Stomach (tissue), 8 donors: ENCODE measurements at regions not wholly inside any gene's neighbourhood (a gene's known extent, or its start where the extent isn't known, plus 50 kb on each side); places are given as distances from the start of the nearest gene placed in this dataset.

ENCODE experiments used
- DNase-seq, 2 donors: peaks; one replicate each; pipeline versions ENCODE4 v3.0.0 to v3.0.0-alpha.2; 2013 to 2019
- H3K27ac ChIP-seq, 5 donors: fragments of 200-600 bp in 4 of 5; sonication (generic) in 4 of 5; one replicate each; pipeline ENCODE4 v1.5.1; 2013 to 2019; ENCODE audit warnings: mild to moderate bottlenecking in 1 of 5, moderate library complexity in 1 of 5
- H3K27me3 ChIP-seq, 3 donors: fragments of 200-600 bp; sonication (generic); one replicate each; pipeline ENCODE4 v1.5.1; 2017 to 2019; ENCODE audit warnings: mixed run types in 1 of 3
- H3K36me3 ChIP-seq, 4 donors: fragments of 200-600 bp; sonication (generic); 1 replicate in 3 of 4; 2 replicates in 1 of 4; pipeline ENCODE4 v1.5.1; 2016 to 2019
- H3K4me1 ChIP-seq, 4 donors: fragments of 200-600 bp; sonication (generic); one replicate each; pipeline ENCODE4 v1.5.1; 2016 to 2019
- H3K4me3 ChIP-seq, 4 donors: fragments of 200-600 bp; sonication (generic) in 3 of 4; one replicate each; pipeline ENCODE4 v1.5.1; 2016 to 2019; ENCODE audit warnings: mild to moderate bottlenecking in 1 of 4
- H3K9me3 ChIP-seq, 4 donors: fragments of 200-600 bp; sonication (generic); one replicate each; pipeline ENCODE4 v1.5.1; 2016 to 2019
- EP300 ChIP-seq: sonication (generic); formaldehyde crosslinking; IDR thresholded peaks from one replicate; pipeline ENCODE4 v1.6.1; 2017; ENCODE audit warnings: antibody characterized with exemption
- POLR2A ChIP-seq, 4 donors: fragments of 450-650 bp; IDR thresholded peaks; one replicate each; pipeline ENCODE4 v1.6.1; 2016; ENCODE audit warnings: antibody characterized with exemption in 4 of 4, control low read depth in 2 of 4, mild to moderate bottlenecking in 1 of 4, moderate library complexity in 1 of 4
- POLR2AphosphoS5 ChIP-seq, 3 donors: sonication (generic); formaldehyde crosslinking; IDR thresholded peaks; one replicate each; pipeline ENCODE4 v1.6.1; 2016; ENCODE audit warnings: antibody characterized with exemption in 3 of 3
- WGBS, 5 donors: extraction: QIAGEN DNeasy Blood & Tissue Kit in 3 of 5; methylation state at CpG; one replicate each; pipeline versions ENCODE4 v1.1.5 to v1.1.7; 2013 to 2018; 5-methylcytosine and 5-hydroxymethylcytosine counted together
- intact Hi-C: fragments of 100-400 bp; cut with DNase I; formaldehyde crosslinking; loops from one replicate; pipeline ENCODE4 v1.15.1; 2023; ENCODE audit warnings: low total_unique reads
- TF ChIP-seq, protein P1 (sequence below), 7 experiments: fragments of 450-650 bp in 4 of 7; fragments of 200-600 bp in 3 of 7; sonication (generic) in 3 of 7; IDR thresholded peaks; one replicate each; pipeline ENCODE4 v1.5.1; 2016 to 2019; ENCODE audit warnings: antibody characterized with exemption in 7 of 7, control low read depth in 2 of 7, mild to moderate bottlenecking in 1 of 7
- donor health status: healthy with polysubstance abuse.
- donor health status: Bipolar disorder and iron deficiency.
- donor health status: healthy.

- Histone ChIP-seq H3K4me1 (no peaks in the 10 kb centered on the region), H3K4me3 (no peak overlapping the region), H3K9me3 (no peaks in the 10 kb centered on the region), H3K36me3 (no peaks in the 10 kb centered on the region), H3K27ac (no peak overlapping the region), H3K27me3 (no peaks in the 10 kb centered on the region)
- WGBS, 5 donors = 23 to 52% (median 31%) methylated on average over 2 of the region's 2 CpGs
- DNase-seq = no peak
- TF ChIP-seq POLR2A (IDR thresholded peaks at IDR 0.05) = no peak
- no peak for TF ChIP-seq POLR2AphosphoS5 (IDR thresholded peaks at IDR 0.05)
- TF ChIP-seq, protein P1, sequence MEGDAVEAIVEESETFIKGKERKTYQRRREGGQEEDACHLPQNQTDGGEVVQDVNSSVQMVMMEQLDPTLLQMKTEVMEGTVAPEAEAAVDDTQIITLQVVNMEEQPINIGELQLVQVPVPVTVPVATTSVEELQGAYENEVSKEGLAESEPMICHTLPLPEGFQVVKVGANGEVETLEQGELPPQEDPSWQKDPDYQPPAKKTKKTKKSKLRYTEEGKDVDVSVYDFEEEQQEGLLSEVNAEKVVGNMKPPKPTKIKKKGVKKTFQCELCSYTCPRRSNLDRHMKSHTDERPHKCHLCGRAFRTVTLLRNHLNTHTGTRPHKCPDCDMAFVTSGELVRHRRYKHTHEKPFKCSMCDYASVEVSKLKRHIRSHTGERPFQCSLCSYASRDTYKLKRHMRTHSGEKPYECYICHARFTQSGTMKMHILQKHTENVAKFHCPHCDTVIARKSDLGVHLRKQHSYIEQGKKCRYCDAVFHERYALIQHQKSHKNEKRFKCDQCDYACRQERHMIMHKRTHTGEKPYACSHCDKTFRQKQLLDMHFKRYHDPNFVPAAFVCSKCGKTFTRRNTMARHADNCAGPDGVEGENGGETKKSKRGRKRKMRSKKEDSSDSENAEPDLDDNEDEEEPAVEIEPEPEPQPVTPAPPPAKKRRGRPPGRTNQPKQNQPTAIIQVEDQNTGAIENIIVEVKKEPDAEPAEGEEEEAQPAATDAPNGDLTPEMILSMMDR (IDR thresholded peaks at IDR 0.05) = no peak
- TF ChIP-seq EP300 = no peak
- intact Hi-C loops = no loop called here
These were observed 2155.1 kb upstream of the AGA start for GRCh38 chr4:179597301-179597700.

GRCh38 chr4:179601671-179602070, 2159.4 kb upstream of the AGA start:
- TF ChIP-seq, protein P1 (IDR thresholded peaks at IDR 0.05) = no peak
- no peak for TF ChIP-seq POLR2AphosphoS5 (IDR thresholded peaks at IDR 0.05)
- no peak for TF ChIP-seq POLR2A (IDR thresholded peaks at IDR 0.05)
- TF ChIP-seq EP300 = no peak
- Histone ChIP-seq H3K4me3 (no peak overlapping the region), H3K9me3 (no peaks in the 10 kb centered on the region), H3K27ac (no peak overlapping the region), H3K36me3 (no peaks in the 10 kb centered on the region), H3K4me1 (no peaks in the 10 kb centered on the region), H3K27me3 (no peaks in the 10 kb centered on the region)
- intact Hi-C loops = no loop called here
- WGBS, 5 donors = 32 to 55% (median 40%) methylated on average over 2 of the region's 2 CpGs
- no peak for DNase-seq

GRCh38 chr4:179605196-179605595, 2163.0 kb upstream of the AGA start:
- intact Hi-C loops = no loop called here
- H3K27ac ChIP-seq = no peak overlapping the region
- 80 to 91% (median 89%) methylated on average over 5 of the region's 5 CpGs for WGBS, 5 donors
- TF ChIP-seq POLR2A (IDR thresholded peaks at IDR 0.05) (no peak), EP300 (no peak), POLR2AphosphoS5 (IDR thresholded peaks at IDR 0.05) (no peak)
- TF ChIP-seq, protein P1 (IDR thresholded peaks at IDR 0.05) = no peak
- no peaks in the 10 kb centered on the region for H3K4me1 ChIP-seq
- no peaks in the 10 kb centered on the region for H3K27me3 ChIP-seq
- H3K9me3 ChIP-seq = peaks cover 0 to 11% (median 2%) of the 10 kb centered on the region in 4 donors
- no peaks in the 10 kb centered on the region for H3K36me3 ChIP-seq
- no peak overlapping the region for H3K4me3 ChIP-seq
- DNase-seq = no peak

DNA sequence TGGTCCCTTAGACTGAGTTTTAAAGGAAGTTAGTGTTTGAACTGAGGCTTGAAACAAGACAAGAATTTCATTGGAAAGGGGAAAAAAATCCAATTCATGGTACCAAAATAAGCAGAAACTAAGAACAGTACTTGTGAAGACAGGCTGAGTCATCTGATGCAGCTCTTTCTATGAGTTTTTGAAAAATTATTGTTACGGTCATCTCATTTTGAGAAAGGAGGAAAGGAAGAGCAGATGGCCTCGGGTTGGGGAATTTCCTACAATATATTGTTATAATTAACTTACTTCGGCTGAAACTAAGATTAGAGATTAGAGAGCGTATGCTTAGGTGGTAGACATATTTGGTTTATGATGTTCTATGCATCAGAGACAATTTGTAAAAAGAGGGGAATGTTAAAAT, 2164.8 kb upstream of the AGA start:
- TF ChIP-seq POLR2AphosphoS5 (IDR thresholded peaks at IDR 0.05) (no peak), EP300 (no peak), POLR2A (IDR thresholded peaks at IDR 0.05) (no peak)
- TF ChIP-seq, protein P1 (IDR thresholded peaks at IDR 0.05) = no peak
- intact Hi-C loops = no loop called here
- DNase-seq = no peak
- H3K27me3 ChIP-seq = no peaks in the 10 kb centered on the region
- H3K9me3 ChIP-seq = peaks cover 0 to 11% (median 5%) of the 10 kb centered on the region in 4 donors
- H3K4me1 ChIP-seq = no peaks in the 10 kb centered on the region
- no peaks in the 10 kb centered on the region for H3K36me3 ChIP-seq
- 77 to 86% (median 82%) methylated on average over 4 of the region's 4 CpGs for WGBS, 5 donors
- H3K27ac ChIP-seq = no peak overlapping the region
- no peak overlapping the region for H3K4me3 ChIP-seq
